Mononuclear cell (primary cell): ENCODE measurements at regions not wholly inside any gene's neighbourhood (a gene's known extent, or its start where the extent isn't known, plus 50 kb on each side); places are given as distances from the start of the nearest gene placed in this dataset.

Source experiments
- H3K27me3 ChIP-seq: 2 replicates; pipeline ENCODE4 v1.6.0; 2011; ENCODE audit warnings: low read length, control low read depth; ENCODE audit not compliant: insufficient read depth
- H3K4me1 ChIP-seq: 2 replicates; pipeline ENCODE4 v1.5.1; 2011; ENCODE audit warnings: mild to moderate bottlenecking, low read length, control low read depth; ENCODE audit not compliant: insufficient read depth
- H3K4me3 ChIP-seq: 2 replicates; pipeline ENCODE4 v1.5.1; 2011; ENCODE audit warnings: mild to moderate bottlenecking, low read length, moderate library complexity
- H3K9me3 ChIP-seq: 2 replicates; pipeline ENCODE4 v1.5.1; 2011; ENCODE audit warnings: low read depth, mild to moderate bottlenecking, control low read depth, low read length

- no peak overlapping the region for H3K4me3 ChIP-seq
- H3K9me3 ChIP-seq: peaks cover 4% of the 10 kb centered on the region
- H3K27me3 ChIP-seq: no peaks in the 10 kb centered on the region
- H3K4me1 ChIP-seq: no peaks in the 10 kb centered on the region
These were observed 148.0 kb upstream of the PWP1 start for GRCh38 chr12:107537464-107538119.

DNA sequence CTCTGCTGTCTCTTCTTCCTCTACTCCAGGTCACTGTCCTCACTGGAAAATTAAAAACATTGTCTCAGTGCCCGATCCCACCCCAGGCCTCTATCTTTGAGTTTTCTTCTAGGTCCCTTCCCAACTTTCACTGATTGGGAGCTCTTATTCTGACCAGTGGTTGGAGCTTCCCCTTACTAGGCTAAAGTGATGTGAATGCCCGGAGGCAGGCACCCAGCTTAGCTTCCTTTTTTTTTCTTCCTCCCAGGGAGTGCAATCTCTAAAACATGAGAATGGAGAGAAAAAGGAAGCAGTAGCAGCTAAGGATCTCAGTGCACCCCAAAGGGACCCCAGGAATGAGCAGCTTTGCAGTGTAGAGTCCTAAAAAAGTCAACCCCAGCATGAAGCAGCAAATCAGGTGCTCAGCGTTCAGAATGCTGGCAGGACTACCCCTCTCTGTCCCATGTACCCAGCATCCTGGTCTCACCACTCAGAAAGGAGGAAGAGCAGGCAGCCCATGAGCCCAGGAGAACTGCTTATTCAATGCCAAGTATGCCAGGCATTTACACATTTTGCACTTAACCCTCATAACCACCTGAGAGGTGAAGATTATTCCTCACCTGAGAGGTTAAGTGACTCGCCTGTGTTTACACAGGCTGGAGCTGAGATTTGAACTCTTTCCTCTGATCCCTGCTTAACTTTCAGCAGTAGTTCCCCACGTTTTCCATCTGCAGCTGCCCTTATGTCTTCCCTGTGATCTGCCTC lies 146.2 kb upstream of the PWP1 start:
- H3K9me3 ChIP-seq: no peaks in the 10 kb centered on the region
- no peaks in the 10 kb centered on the region for H3K27me3 ChIP-seq
- no peak overlapping the region for H3K4me3 ChIP-seq
- no peaks in the 10 kb centered on the region for H3K4me1 ChIP-seq

DNA sequence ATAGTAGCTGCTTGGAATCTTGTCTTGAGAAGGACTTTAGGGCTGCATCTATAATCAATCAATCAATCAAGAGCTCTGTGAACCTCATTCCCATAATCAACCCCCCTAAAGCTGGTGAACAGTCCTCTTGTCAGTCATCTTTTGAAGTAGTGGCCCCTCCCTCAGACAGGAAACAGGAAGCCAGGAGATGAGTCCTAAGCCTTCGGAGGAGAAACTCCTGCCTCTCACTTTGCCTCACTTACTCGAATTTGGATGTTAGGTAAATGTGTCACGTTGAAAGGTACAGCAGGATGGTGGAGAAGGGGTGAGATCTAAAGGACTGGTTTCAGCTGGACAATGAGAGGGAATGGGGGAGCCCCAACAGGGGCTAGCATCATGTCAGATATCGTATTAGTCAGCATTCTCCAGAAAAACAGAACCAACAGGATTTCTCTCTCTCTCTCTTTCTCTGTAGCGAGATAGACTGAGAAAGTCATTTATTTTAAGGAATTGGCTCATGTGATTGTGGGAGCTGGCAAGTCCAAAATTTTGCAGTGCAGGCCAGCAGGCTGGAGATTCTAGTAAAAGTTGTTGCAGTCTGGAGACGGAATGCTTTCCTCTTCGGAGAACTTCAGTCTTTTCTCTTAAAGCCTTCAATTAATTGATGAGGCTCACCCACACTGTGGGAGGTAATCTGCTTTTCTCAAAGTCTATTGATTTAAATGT lies 144.4 kb upstream of the PWP1 start:
- Histone ChIP-seq H3K4me3 (no peak overlapping the region), H3K4me1 (no peaks in the 10 kb centered on the region), H3K9me3 (no peaks in the 10 kb centered on the region), H3K27me3 (no peaks in the 10 kb centered on the region)

- Histone ChIP-seq H3K27me3 (no peaks in the 10 kb centered on the region), H3K9me3 (no peaks in the 10 kb centered on the region), H3K4me3 (no peak overlapping the region), H3K4me1 (peaks cover 6% of the 10 kb centered on the region)
These were observed 142.2 kb upstream of the PWP1 start for GRCh38 chr12:107543416-107543815.

DNA sequence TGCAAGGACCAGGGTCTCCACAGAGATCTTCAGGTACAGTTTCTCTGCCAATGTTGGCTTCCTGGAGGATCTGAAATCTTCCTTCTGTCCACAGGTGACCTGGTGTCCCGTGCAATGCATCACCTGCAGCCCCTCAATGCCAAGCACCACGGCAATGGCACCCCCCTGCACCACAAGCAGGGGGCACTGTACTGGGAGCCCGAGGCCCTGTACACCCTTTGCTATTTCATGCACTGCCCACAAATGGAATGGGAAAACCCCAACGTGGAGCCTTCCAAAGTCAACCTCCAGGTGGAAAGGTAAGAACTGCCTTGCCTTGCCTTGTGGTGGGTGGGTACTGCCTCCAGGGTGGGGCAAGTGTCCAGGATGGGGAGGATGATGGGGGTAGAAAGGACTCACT lies 141.8 kb upstream of the PWP1 start:
- H3K9me3 ChIP-seq: no peaks in the 10 kb centered on the region
- H3K4me1 ChIP-seq: peaks cover 6% of the 10 kb centered on the region
- no peak overlapping the region for H3K4me3 ChIP-seq
- no peaks in the 10 kb centered on the region for H3K27me3 ChIP-seq

- Histone ChIP-seq H3K4me1 (peaks cover 6% of the 10 kb centered on the region), H3K4me3 (no peak overlapping the region), H3K9me3 (no peaks in the 10 kb centered on the region), H3K27me3 (no peaks in the 10 kb centered on the region)
These were observed 140.7 kb upstream of the PWP1 start for GRCh38 chr12:107544937-107545336.

DNA sequence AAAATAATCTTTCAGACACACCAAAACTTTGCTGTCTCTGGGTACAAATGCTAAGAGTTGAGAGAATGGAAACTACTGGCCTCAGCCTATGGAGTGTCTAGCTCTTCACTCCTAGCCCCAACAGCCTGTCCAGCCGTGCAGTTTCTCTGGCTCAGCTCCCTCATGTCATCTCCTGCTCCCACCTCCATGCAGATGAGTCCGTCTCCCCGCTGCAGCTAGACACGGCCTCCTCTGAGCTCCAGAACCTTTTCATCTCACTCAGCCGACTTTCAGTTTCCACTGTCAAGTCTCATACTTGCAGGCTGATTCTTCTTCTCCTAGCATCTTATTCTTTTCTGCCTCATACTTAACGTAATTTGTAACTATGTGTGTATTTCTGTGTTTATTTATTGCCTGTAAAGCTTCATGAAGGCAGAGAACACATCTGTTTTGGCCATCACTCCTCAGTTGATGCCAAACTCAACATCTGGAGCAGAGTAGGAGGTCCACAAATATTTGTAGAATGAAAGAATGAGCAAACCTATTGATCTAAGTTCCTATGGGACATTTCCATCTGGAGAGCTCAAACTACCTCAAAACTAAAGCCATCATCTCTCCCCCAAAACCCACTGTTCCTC lies 139.8 kb upstream of the PWP1 start:
- Histone ChIP-seq H3K4me3 (no peak overlapping the region), H3K4me1 (peaks cover 6% of the 10 kb centered on the region), H3K27me3 (no peaks in the 10 kb centered on the region), H3K9me3 (no peaks in the 10 kb centered on the region)

DNA sequence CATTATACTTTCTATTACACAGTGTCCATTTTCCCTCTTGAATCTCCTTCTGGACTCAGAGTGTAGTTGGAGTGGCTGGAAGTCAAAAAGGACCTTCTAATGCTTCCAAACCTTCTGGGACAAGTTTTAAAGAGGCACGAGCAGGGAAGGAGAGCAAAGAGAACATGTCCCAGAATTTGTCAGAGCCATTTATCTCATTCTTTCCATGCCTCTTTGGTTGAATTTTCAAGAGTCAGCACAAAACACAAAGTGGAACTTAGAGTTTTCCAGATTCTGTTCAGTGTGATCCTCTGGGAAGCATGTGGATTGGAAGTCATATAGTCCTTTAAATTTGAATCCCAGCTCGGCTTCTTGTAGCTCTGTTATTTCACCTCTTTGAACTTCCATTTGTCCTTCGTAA lies 138.2 kb upstream of the PWP1 start:
- Histone ChIP-seq H3K4me1 (peaks cover 6% of the 10 kb centered on the region), H3K9me3 (no peaks in the 10 kb centered on the region), H3K27me3 (no peaks in the 10 kb centered on the region), H3K4me3 (no peak overlapping the region)

DNA sequence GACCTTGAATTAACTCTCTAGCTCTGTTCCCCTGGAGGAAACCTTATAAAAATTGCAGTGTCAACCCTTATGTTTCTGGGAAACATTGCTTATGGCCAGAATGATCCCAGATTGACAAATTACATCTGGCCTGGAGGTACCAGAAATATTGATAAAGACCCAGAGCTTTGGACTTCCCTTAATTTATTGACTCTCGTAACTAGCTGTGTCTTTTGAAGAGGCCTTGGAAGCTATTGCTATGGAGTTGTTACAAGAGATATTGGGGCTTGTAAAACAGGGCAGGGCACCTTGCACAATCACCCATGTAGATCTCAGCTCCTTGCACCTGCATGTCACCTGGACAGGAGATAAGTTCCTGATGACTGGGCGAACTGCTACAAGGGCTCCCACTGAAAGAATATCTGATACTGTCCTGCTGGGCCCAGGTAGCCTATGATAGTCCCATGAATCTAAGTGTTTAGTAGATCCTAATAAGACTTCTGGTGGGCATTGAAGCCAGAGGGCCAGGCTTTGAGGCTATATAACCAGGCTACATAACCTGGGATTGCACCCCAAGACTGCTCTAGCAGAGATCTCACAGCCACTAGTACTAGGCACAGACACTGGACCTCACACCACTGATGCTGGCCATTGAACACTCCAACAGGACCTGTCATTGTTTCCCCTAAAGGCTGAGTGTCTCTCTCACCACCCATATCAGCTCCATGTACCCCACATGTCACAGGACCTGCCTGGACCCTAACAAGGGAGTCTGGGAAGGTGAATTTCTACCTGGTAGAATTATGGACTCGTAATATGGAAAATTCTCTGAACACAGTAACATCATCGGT lies 135.7 kb upstream of the PWP1 start:
- Histone ChIP-seq H3K4me3 (no peak overlapping the region), H3K27me3 (no peaks in the 10 kb centered on the region), H3K9me3 (no peaks in the 10 kb centered on the region), H3K4me1 (peaks cover 6% of the 10 kb centered on the region)

GRCh38 chr12:107551434-107551833 lies 134.2 kb upstream of the PWP1 start:
- H3K4me1 ChIP-seq: peaks cover 6% of the 10 kb centered on the region
- no peak overlapping the region for H3K4me3 ChIP-seq
- no peaks in the 10 kb centered on the region for H3K9me3 ChIP-seq

GRCh38 chr12:107552263-107552662 lies 133.3 kb upstream of the PWP1 start:
- no peaks in the 10 kb centered on the region for H3K9me3 ChIP-seq
- H3K4me1 ChIP-seq: peaks cover 4% of the 10 kb centered on the region
- no peak overlapping the region for H3K4me3 ChIP-seq
- no peaks in the 10 kb centered on the region for H3K27me3 ChIP-seq

More at GRCh38 chr12:107551434-107551833, 134.2 kb upstream of the PWP1 start:
- H3K27me3 ChIP-seq: no peaks in the 10 kb centered on the region

GRCh38 chr12:107553211-107553765 lies 132.3 kb upstream of the PWP1 start:
- Histone ChIP-seq H3K4me3 (no peak overlapping the region), H3K27me3 (no peaks in the 10 kb centered on the region), H3K9me3 (no peaks in the 10 kb centered on the region), H3K4me1 (no peaks in the 10 kb centered on the region)

DNA sequence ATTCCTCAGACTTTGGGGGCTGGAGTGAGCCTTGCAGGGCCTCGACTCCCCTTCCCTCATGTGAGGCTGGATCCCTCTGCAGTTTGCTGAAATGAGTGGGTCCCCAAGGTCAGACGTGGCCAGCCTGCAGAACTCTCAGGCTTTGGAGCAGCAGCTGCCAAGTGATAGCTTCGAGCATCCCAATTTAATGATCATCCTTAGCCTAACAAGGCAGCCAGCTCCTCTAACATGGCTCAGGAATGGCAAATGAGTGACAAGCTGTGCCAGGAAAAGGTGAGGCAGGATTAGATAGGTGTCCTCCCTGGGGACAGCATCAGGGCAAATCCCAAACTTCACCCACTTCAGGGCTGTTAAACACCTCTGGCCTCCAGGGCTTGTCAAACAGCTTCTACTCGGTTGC lies 130.7 kb upstream of the PWP1 start:
- no peaks in the 10 kb centered on the region for H3K4me1 ChIP-seq

GRCh38 chr12:107557026-107557425 lies 128.6 kb upstream of the PWP1 start:
- Histone ChIP-seq H3K9me3 (no peaks in the 10 kb centered on the region), H3K4me1 (no peaks in the 10 kb centered on the region), H3K4me3 (no peak overlapping the region), H3K27me3 (no peaks in the 10 kb centered on the region)

More for the DNA sequence above, 130.7 kb upstream of the PWP1 start:
- H3K9me3 ChIP-seq: no peaks in the 10 kb centered on the region
- no peaks in the 10 kb centered on the region for H3K27me3 ChIP-seq
- no peak overlapping the region for H3K4me3 ChIP-seq
